SW 1271 (cell line): ENCODE measurements at regions not wholly inside any gene's neighbourhood (a gene's known extent, or its start where the extent isn't known, plus 50 kb on each side); places are given as distances from the start of the nearest gene placed in this dataset.

Source experiments
- DNase-seq, 2 experiments: peaks; one replicate each; lab custom pipeline; 2025; lab: John Stamatoyannopoulos, UW

DNA sequence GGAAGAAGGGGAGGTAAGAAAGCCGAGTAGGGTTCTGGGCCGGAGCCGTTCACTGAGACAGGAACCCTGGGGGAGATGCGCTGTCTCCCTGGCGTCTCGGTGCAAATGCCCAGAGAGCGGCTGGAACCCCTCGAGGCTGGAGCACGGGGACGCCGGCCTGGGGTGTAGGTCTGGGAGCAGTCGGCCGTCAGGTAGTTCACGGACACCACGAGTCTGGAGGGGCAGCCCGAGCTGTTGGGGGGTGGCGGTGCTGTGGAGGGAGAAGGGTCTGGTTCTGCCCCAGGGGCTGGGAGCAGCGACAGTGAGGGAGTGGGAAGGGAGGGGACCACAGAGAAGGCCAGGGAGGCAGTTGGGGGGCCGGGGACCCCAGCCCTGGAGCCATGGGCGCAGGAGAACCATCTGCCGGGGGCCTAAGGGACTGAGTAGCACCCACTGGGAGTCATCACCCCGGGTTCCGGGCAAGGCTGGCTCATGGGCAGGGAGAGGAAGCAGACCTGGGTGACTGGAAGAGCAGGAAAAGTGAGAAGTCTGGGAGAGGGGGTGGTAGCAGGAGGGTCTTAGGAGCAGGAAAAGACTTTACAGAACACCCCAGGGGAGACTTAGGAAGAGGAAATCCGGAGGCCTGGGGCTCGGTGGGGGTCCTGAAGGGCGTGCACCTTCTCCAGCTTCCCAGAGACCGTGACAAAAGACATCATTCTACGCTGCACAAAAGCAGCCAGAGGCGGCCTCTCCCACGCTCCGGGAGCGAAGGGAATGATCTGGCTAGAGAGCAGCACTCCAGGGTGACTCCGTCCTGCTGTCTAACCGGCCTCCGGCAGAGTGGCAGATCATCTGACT is 173.1 kb upstream of the SOX1 start:
- no peak for DNase-seq

DNA sequence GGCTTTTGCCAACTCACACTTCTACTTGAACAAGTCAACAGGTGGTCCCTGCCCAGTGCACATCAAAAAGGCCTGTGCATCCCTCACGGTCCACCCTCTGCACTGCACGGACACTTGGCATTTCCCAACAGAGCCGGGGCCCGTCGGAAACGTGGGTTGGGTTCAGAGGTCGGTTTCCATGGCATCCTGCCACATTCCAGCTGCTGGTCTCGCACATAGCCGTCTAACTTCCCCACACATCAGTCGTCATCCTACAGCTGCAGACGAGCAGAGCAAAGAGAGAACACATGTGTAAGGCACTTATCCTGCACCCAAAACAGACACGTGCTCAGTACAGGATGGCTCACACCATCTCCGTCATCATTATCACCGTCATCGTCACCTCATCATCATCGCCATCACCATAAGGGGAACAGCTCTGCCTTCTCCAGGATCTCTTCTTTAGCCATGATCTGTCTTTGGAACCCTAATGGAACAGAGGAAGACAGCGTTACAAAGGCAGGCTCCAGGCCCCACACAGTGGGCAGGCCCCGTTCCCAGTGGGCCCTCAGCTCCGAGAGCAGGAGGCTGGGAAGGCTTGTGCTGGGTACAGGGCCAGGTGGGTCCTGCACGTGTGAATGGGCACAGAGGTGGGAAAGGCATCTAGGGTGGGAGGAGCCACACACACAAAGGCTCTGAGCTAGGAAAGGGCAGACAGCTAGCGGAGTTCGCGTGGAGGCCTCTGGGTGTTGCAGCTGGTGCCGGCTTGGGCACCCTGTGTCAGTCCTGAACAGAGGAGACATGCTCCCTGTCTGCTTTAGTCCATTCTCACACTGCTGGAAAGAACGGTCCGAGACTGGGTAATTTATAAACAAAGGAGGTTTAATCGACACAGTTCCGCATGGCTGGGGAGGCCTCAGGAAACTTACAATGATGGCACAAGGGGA is 170.8 kb upstream of the SOX1 start:
- no peak for DNase-seq

DNA sequence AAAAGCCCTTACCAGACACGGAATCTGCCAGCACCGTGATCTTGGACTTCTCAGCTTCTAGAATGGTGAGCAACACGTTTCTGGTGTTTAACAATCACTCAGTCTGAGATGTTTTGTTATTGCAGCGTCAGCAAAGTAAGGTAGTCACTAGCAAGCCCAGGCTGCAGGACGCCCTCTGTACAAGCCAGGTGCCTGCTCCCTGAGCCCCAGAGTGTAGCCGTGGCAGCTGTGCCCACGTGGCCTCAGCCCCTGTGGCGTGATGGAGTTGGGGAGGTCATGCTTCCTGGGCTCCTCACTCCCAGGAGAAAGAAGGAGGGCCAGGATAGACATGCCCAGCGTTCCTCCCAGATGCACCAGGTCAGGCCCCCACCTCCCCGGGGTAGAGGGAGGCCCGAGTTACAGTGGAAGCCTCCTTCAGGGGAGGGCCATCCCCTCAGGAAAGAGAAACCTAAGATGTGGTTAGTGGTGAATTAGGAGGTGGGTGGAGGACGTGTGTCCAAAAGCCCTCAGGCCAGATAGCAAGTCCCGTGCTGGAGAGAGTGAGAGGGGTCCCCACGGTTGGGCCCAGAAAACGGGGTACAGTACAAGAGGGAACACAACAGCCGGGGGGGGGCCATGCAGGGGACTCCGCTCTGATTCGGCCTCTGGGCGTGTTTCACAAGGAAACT is 169.6 kb upstream of the SOX1 start:
- no peak for DNase-seq

DNA sequence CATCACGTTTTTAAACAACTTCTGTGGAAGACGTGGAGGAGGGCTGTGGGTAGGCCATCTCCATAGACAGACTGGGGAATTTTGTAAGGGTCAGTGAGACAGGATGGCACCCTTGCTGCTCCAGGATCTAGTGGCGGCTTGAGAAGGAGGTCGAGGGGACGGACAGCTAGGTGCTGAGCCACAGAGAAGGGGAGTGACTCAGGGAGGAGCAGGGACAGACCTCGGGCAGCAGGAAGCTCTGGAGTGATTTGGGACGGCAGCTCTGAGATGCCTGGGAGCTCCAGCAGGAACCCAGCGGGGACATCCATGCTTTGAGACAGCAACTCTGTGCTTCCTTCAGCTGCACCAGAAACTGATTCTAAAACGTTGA is 169.1 kb upstream of the SOX1 start:
- DNase-seq = no peak

DNA sequence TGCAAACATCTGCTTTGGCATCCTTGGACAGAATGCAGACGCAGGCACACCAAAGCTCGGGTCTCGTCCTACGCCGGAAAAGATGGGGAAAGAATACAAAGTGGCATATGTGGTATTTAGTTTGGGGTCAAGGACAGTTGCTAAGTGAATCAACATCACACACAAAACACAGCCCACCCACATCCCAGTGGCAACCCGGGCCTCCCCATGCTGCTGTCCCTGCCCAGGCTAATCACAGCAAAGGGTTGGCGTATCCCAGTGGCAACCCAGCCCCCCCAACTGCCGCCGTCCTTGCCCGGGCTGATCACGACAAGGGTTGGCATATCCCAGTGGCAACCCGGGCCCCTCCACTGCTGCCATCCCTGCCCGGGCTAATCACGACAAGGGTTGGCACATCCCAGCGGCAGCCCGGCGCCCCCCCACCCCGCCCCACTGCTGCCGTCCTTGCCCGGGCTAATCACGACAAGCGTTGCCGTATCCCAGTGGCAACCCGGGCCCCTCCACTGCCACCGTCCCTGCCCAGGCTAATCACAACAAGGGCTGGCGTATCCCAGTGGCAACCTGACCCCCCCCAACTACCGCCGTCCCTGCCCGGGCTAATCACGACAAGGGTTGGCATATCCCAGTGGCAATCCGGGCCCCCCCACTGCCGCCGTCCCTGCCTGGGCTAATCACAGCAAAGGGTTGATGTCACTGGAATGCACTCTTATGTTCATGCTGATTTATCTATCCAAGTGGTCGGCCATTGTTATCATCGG is 167.8 kb upstream of the SOX1 start:
- no peak for DNase-seq

DNA sequence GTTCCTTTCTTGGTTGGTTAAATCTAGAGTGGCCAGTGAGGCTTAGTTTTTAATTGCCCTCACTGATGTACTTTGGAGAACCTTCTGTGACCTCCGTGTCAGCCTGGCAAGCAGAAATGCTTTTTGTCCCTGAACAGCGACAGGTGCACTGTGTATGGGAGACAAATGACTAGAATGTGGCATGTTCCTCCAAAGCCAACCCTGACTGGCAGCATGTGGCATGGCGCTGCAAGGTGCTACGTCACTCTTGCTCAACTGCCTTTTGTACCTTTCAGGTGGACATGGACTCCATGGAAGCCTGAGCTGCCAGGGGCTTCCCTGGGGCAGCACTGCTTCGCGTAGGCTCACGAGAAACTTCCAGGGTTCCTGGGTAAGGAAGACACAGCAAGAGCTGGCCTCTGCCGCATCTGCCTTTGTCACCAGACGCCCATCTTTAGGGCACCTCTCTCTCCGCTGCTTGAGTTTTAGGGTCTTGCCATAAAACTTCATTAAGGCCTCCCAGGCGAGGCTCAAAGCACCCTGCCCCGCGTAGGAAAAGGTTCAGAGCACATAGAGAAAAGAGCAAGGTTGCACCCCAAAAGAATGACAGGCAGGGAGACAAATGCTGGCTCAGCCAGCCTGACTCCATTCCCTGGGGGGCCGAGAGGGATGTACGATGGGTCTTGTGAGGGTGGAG is 167.1 kb upstream of the SOX1 start:
- no peak for DNase-seq

DNA sequence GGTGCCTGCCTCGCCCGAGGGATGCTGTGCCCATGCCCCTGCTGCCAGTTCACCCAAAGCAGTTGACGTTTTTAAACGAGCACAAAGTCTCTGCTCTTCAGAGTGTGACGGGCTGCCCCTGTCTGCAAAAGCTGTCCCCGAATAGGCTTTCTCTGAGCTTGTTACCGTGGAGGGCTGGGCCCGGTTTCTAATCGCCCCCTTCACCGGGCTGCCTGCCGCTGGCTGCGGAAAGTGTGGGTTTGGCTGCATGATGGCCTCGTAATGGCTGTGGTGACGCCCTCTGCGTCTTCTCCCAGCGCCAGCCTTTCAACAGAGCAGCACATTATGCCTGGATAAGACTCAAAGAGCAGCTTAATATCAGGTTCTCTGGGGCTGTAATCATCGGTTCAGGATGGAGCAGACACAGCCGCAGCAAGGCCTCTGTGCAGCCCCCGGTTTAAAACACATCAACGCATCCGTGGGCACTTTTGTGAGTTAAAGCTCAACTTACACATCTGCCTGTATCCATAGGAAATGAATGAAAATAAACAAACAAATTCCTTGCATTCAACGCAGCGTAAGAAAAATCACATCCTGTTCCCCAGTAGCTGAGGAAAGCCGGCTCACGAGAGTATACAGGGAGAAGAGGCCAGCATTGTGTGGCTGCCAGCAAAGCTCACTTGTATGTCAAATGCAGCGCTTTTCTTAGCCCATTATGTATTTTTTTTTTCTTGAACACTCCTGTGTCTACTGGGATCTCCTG is 166.4 kb upstream of the SOX1 start:
- no peak for DNase-seq

DNA sequence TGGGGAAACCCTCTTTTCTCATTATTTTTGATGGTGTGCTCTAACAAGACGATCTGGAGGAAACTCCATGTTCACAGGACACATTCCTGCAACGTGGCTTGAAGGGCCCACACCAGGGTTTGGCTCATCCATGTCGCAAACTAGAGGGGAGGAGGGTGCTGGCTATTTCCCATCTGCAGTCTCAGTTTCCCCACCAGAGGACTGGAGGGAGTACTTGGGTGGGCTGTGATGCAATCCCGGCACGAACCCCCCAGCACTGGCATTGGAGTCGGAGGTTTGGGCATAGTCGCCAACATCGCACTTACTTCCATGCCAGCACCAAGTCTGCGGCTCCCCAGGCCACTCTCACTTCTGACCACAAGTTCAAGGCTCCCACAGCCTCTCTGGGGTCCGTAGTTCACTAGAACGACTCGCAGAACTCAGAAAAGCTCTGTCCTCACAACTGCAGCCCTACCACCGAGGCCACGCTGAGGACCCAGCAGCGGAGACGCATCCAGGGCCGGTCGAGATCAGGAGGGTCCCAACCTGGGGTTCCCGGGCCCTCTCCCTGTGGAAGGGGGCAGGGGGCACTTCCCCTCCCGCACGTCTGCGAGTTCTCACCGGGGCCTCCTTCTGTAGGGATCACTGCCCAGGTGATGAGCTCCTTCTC is 165.6 kb upstream of the SOX1 start:
- no peak for DNase-seq

DNA sequence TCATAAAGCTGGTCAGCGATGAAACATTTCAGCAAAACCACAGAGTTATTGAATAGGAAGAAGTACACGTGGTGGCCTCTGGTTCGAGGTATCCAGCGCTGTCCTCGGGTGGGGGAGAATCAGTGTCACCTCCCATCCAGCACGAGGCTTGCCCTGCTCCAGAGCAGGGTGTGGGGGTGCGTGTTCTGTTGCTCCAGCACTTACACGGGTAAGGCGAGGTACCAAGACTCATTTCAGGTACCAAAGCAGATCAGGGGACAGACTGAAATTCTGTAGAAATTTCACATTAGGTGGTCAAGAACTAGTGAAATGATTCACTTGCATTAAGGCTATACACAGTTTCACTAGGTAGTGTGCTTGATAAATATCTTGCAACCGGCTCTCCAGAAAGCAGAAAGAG is 164.2 kb upstream of the SOX1 start:
- no peak for DNase-seq

DNA sequence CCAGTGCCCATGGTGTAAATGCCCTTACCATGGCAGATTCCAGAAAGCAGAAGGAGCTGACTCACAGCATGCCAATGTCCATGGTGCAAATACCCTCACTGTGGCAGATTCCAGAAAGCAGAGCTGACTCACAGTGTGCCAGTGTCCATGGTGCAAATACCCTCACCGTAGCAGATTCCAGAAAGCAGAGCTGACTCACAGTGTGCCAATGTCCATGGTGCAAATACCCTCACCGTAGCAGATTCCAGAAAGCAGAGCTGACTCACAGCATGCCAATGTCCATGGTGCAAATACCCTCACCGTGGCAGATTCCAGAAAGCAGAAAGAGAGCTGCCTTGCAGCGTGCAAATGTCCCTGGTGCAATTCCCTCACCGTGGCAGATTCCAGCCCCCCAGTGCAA is 163.8 kb upstream of the SOX1 start:
- DNase-seq = peak in 1 of 2 experiments; percentile 4

DNA sequence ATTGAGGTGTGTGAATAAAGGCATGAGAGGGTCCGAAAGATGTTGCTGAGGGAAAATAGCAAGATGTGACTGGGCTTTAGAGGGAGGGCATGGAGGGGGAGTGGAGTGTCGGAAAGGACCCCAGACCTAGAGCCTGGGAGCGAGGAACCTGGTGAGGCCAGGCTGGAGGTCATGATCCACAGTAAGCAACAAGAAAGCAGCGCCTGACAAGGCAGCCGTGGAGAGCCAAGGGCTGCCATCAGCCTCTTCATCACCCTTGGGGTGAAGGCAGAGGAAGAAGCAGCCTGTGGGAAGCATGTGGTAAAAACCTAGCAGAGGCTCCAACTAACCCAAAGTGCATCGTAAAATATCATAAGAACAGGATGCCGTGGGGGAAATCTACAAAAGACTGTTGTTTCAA is 162.8 kb upstream of the SOX1 start:
- DNase-seq = no peak

DNA sequence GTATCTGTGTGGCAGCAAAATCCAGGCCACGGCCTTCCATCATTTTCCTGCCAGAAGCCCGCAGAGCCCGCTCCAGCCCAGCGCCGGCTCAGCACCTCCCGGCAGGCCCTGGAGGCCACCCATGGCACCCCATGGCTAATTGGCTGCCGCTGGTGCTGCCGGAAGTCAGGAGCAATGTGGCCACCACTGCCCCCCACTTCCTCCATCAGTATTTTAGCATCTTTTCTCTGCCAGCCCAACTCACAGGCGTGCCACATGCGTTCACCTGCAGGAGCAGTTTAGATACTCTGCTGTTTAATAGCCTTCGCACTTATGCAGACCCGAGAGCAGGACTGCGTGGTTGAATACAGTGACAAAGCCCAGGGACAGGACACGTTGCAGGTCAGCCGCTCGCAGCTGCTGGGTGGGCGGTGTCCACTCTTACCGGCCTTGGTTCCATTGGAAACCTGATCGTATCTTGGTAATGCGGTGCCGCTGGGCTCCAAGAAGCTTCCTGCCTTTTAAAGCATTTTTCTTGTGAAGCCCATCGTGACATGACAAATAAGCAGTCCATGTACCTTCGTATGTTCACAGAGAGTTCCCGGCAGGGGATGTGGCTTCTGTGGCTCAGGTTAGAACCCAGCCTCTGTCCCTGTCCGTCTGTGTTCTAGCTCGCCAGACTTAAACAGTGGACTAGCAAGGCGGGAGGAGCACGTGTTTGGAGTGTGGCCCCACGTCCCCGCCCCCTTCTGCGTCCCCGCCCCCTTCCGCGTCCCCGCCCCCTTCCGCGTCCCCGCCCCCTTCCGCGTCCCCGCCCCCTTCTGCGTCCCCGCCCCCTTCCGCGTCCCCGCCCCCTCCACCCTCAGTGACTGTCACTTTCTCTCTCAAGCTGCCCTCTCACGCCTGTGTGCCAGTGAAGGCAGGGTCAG is 162.0 kb upstream of the SOX1 start:
- no peak for DNase-seq

DNA sequence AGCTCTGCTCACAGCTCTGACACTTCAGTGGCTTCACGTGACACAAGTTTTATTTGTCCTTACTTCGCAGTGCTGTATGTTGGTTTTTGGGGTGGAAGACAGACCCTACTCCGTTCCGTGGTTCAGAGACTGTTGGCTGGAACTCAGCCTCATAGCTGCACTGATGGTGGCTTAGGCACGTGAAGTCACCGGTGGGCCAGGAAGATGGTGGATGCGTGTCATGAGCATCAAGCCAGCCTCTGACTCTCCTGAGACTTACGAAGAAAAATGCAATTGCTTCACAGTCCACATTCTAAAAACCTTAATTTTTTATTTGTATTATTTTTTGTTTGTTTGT is 161.4 kb upstream of the SOX1 start:
- no peak for DNase-seq

DNA sequence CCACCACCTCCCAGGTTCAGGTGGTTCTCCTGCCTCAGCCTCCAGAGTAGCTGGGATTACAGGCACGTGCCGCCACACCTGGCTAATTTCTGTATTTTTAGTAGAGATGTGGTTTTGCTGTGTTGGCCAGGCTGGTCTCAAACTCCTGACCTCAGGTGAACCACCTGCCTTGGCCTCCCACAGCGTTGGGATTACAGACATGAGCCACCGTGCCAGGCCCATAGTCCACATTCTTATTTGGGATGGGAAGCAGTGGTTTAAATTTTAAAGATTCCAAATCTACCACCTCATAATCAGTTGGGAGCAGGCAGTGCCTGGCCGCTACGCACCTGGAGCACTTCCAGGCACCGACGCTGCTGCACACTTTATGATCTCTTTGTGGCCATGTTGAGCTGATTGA is 160.6 kb upstream of the SOX1 start:
- DNase-seq = no peak

DNA sequence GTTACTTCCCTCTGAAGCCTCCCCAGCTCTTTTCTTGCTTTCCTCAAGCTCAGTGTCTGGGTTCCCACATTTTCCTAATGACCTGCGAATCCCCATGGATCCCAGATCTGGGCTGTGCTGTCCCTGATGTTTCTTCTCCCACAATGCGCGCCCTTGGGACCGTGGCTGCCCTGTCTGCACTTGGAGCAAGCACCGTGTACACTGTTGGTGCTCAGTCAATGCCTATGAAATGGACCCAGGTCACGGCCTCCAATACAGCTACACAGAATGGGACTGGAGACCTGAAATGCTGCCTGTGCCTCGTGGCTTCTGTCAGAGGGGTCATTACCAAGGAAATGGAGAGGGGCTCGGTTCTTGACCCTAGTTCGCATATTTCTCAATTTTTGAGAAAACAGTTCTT is 160.1 kb upstream of the SOX1 start:
- no peak for DNase-seq

DNA sequence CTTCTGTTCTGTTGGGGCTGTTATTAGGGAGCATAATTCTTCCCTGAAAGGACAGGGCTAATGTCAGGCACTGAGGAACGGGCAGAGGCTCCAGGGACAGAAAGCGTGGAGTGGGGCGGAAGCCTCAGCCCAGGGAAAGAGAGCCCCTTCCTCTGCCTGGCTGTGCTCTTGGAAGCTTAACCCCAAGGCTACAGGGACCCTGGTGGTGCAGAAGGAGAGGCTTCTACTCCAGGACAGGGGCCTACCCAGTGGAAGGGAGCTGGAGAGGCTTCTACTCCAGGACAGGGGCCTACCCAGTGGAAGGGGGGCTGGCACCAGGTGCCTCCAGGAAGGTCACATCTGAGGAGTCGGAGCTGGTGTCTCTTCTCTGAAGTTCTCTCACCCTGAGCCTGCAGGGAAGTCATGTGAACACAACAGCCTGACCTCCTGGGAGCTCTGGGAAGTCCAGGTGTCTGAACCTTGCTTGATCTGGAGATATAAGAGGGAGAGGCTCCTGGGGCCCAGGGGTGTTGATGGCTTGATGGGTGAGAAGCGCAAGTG is 159.5 kb upstream of the SOX1 start:
- no peak for DNase-seq

DNA sequence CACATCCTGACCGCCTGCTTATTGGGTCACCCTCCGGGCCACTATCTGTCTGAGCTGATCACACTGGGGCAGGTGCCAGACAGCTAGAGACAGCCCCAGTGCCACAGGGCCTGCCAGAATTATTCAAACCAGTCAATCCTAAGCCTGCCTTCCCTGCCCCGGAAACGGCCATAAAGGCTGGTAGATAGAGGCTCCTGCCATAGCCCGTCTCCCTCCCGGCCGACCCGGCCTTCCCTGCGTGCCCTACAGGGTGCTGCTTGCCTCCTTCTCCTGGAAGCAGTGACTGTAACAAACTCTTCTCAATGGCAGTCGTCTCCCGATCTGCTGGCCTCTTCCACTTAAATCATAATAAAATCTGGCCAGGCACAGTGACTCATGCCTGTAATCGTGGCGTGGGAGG is 158.6 kb upstream of the SOX1 start:
- DNase-seq = no peak

DNA sequence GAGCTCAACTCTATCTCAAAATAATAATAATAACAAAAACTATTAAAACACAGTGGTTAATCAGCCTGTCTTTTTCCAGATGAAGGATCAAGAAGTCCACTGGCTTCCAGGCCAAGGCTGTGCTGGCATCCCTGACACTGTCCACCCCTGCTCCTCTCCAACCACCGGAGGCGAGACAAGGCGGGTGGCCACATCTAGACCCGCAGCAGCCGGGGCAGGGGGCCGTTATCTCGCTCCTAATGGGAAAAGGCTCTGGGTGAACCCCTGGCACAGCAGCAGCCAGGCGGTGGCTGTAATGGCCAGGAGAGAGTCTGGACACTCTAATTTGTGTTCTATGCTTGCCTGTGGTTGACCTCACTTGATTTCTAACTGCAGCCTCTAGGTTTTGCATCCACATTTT is 158.0 kb upstream of the SOX1 start:
- no peak for DNase-seq

DNA sequence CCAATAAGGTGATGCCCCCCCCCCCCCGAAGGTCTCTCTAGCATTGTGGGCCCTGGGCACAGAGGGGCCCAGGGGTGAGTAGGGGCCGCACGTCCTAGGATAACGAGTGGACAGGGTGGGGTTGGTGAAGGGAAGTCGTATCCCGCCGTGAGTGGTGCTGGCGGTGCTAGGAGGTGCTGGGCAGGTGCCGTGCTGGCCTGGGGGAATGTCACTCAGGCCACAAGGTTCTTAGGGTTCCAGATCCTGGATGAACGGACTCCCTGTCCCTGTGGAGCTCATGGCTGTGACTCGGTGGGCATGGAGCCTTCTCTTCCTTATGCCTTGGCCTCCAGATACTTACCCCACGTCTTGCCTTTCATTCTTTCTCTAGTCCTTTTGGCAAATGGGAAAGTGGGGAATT is 157.4 kb upstream of the SOX1 start:
- DNase-seq = no peak
